ENCODE measurements at regions not wholly inside any gene's neighbourhood (a gene's known extent, or its start where the extent isn't known, plus 50 kb on each side); places are given as distances from the start of the nearest gene placed in this dataset.

DNA sequence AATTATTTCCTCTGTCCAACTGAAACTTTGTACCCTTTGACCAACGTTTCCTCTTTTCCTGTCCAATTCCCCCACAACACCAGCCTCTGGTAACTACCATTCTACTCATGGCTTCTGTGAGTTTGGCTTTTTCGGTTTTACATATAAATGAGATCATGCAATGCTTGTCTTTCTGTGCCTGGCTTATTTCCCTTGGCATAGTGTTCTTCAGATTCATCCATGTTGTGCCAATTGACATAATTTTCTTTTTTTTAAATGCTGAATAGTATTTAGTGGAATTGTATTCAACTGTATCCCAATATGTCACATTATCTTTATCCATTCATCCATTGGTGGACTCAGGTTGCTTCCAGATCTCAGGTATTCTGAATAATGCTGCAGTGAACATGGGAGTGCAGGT, 222.5 kb upstream of the GALNTL6 start:
- H3K4me3 Mint-ChIP-seq (ENCODE audit: unreplicated experiment), result no peak overlapping the region
- H3K27me3 Mint-ChIP-seq (ENCODE audit: unreplicated experiment), result no peaks in the 10 kb centered on the region
- H3K9me3 Mint-ChIP-seq (ENCODE audit: unreplicated experiment), result no peaks in the 10 kb centered on the region
- DNase-seq, result no peak
- H3K4me1 Mint-ChIP-seq (ENCODE audit: low read depth, unreplicated experiment), result no peaks in the 10 kb centered on the region
- TF ChIP-seq, protein P1, sequence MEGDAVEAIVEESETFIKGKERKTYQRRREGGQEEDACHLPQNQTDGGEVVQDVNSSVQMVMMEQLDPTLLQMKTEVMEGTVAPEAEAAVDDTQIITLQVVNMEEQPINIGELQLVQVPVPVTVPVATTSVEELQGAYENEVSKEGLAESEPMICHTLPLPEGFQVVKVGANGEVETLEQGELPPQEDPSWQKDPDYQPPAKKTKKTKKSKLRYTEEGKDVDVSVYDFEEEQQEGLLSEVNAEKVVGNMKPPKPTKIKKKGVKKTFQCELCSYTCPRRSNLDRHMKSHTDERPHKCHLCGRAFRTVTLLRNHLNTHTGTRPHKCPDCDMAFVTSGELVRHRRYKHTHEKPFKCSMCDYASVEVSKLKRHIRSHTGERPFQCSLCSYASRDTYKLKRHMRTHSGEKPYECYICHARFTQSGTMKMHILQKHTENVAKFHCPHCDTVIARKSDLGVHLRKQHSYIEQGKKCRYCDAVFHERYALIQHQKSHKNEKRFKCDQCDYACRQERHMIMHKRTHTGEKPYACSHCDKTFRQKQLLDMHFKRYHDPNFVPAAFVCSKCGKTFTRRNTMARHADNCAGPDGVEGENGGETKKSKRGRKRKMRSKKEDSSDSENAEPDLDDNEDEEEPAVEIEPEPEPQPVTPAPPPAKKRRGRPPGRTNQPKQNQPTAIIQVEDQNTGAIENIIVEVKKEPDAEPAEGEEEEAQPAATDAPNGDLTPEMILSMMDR (IDR thresholded peaks at IDR 0.05; ENCODE audit: partially characterized antibody, unreplicated experiment), result no peak
- H3K36me3 Mint-ChIP-seq (ENCODE audit: unreplicated experiment), result no peaks in the 10 kb centered on the region
- H3K27ac Mint-ChIP-seq (ENCODE audit: unreplicated experiment), result no peak overlapping the region

DNA sequence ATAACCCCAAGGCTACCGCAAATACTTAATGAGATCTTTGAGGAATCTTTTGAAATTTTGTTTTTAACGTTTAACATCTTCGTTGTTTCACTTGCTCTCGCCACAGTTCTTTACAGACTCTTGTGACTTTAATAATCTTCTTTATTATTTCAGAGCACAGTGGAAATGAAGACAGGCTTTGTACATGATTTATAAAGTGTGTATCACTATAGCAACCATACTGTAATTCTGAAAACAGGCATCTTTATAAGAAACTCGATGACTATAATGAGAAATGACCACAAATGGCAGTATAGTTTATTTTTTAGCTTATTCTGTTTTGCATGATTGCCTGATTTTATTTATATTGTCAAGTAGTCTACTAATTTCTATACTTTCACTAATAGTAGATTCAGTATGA, 224.4 kb upstream of the GALNTL6 start:
- Mint-ChIP-seq H3K36me3 (ENCODE audit: unreplicated experiment) (no peaks in the 10 kb centered on the region), H3K27me3 (ENCODE audit: unreplicated experiment) (no peaks in the 10 kb centered on the region), H3K4me1 (ENCODE audit: low read depth, unreplicated experiment) (no peaks in the 10 kb centered on the region), H3K27ac (ENCODE audit: unreplicated experiment) (no peak overlapping the region), H3K4me3 (ENCODE audit: unreplicated experiment) (no peak overlapping the region), H3K9me3 (ENCODE audit: unreplicated experiment) (no peaks in the 10 kb centered on the region)
- no peak for DNase-seq
- TF ChIP-seq, protein P1 (IDR thresholded peaks at IDR 0.05; ENCODE audit: partially characterized antibody, unreplicated experiment), result no peak

DNA sequence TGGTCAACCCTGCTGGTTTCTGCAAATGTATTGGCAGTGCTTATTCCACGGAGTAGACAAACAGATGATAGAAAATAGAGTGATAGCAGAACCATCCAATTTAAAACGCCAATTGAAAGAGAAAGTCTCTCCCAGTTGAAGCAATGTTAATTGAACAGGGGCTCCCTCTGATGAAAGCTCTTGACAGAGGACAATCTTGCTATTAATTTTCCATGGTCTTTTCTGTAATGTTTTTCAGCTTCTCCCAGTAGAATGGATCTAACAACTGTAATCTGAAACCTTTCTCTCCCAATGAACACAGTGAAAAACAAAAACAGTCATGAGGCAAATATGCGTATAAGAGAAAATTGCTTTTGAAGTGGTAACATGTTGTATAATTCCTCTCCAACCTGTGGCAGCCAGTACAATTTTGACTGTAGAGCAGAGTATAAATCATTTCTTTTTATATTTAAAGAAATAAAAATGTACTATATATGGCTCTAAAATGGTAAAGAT, 225.1 kb upstream of the GALNTL6 start:
- TF ChIP-seq, protein P1 (IDR thresholded peaks at IDR 0.05; ENCODE audit: partially characterized antibody, unreplicated experiment), result no peak
- Mint-ChIP-seq H3K36me3 (ENCODE audit: unreplicated experiment) (no peaks in the 10 kb centered on the region), H3K27ac (ENCODE audit: unreplicated experiment) (no peak overlapping the region), H3K4me1 (ENCODE audit: low read depth, unreplicated experiment) (no peaks in the 10 kb centered on the region), H3K9me3 (ENCODE audit: unreplicated experiment) (no peaks in the 10 kb centered on the region), H3K4me3 (ENCODE audit: unreplicated experiment) (no peak overlapping the region), H3K27me3 (ENCODE audit: unreplicated experiment) (no peaks in the 10 kb centered on the region)
- DNase-seq, result no peak

DNA sequence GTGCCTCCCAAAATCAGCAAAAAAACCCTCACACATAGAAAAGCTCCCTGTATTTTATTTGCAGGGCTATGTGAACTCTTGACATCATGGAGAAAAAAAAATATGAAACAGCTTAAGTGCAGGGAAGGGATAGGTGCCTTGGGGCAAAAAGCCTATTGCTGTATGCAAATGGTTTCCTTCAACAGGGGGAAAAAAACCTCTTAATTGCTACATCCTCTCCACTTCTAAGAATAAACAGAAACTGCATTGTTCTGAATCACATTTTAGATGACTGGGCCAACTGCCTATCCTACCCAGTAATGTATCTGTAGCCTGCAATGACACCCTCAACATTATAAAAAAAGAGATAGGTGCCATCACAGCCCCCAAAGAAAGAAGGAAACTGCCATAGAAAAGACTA, 229.4 kb upstream of the GALNTL6 start:
- Mint-ChIP-seq H3K4me1 (ENCODE audit: low read depth, unreplicated experiment) (no peaks in the 10 kb centered on the region), H3K4me3 (ENCODE audit: unreplicated experiment) (no peak overlapping the region), H3K36me3 (ENCODE audit: unreplicated experiment) (no peaks in the 10 kb centered on the region), H3K9me3 (ENCODE audit: unreplicated experiment) (no peaks in the 10 kb centered on the region), H3K27me3 (ENCODE audit: unreplicated experiment) (no peaks in the 10 kb centered on the region), H3K27ac (ENCODE audit: unreplicated experiment) (no peak overlapping the region)
- DNase-seq, result no peak
- TF ChIP-seq, protein P1 (IDR thresholded peaks at IDR 0.05; ENCODE audit: partially characterized antibody, unreplicated experiment), result no peak

DNA sequence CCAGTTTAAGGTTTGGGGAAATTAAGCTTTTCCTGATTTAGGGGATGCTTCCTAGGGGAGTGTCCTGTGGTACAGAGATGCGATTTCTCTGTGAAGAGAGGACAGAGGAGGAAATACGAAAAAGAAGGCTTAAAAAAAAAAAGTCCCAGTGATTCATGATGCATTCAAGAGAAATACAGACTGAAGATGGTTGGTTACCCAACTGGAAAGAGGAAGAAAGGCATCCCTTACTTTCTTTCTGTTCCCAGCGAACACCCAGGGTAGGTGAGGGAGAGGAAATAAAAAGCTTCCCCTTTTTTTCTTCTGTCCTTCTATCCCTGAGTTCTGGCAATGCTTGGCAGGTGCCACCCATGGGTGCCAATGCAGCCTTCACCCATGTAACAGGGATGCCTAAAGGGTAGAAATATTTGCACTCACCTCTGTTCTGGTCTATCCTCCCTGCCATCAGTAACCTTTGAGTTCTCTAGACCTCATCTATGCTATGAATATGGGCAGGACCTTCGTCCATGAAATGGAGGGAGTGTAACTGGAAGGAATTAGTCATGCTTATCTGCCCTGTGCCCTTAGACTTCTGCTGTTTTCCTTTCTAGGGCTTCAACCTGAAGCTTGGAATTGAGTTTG, 230.1 kb upstream of the GALNTL6 start:
- Mint-ChIP-seq H3K36me3 (ENCODE audit: unreplicated experiment) (no peaks in the 10 kb centered on the region), H3K4me3 (ENCODE audit: unreplicated experiment) (no peak overlapping the region), H3K9me3 (ENCODE audit: unreplicated experiment) (no peaks in the 10 kb centered on the region), H3K27ac (ENCODE audit: unreplicated experiment) (no peak overlapping the region), H3K4me1 (ENCODE audit: low read depth, unreplicated experiment) (no peaks in the 10 kb centered on the region), H3K27me3 (ENCODE audit: unreplicated experiment) (no peaks in the 10 kb centered on the region)
- DNase-seq, result no peak
- TF ChIP-seq, protein P1 (IDR thresholded peaks at IDR 0.05; ENCODE audit: partially characterized antibody, unreplicated experiment), result no peak
